EH (cell line): ENCODE measurements at regions not wholly inside any gene's neighbourhood (a gene's known extent, or its start where the extent isn't known, plus 50 kb on each side); places are given as distances from the start of the nearest gene placed in this dataset.
A peak's percentile ranks its signal among the peaks of the same experiment; 100 is the strongest.
"Not testable (repeated sequence)": the region's sequence is repeated elsewhere in the genome, so short reads cannot be mapped to it uniquely, and the experiment has no call there.

Experiments used
- DNase-seq: peaks from one replicate; pipeline ENCODE4 v3.0.0-alpha.2; 2015; ENCODE audit warnings: low read depth

GRCh38 chrY:3368459-3368858, 210.4 kb upstream of the TGIF2LY start:
- DNase-seq: not testable (repeated sequence)

- not testable (repeated sequence) for DNase-seq
These were observed 187.4 kb upstream of the TGIF2LY start for GRCh38 chrY:3391508-3391907.

GRCh38 chrY:3404241-3404640, 174.6 kb upstream of the TGIF2LY start:
- DNase-seq: not testable (repeated sequence)

- DNase-seq: peak; percentile 8
These were observed 173.3 kb upstream of the TGIF2LY start for GRCh38 chrY:3405585-3405984.

GRCh38 chrY:3406896-3407452, 171.9 kb upstream of the TGIF2LY start:
- DNase-seq: not testable (repeated sequence)

GRCh38 chrY:3410322-3410892, 168.5 kb upstream of the TGIF2LY start:
- DNase-seq: not testable (repeated sequence)
